Lung (tissue), 11 donors: ENCODE measurements at regions not wholly inside any gene's neighbourhood (a gene's known extent, or its start where the extent isn't known, plus 50 kb on each side); places are given as distances from the start of the nearest gene placed in this dataset.

Source experiments
- ATAC-seq: fragments of 200-7000 bp; cut with Tn5 transposase; one replicate; pipeline ENCODE4 v1.9.1; 2020; ENCODE audit warnings: moderate number of reproducible peaks; ENCODE audit not compliant: insufficient read depth, low FRiP score
- DNase-seq, 3 donors: peaks; one replicate each; pipeline ENCODE4 v3.0.0-alpha.2; 2013 to 2017
- H3K27ac ChIP-seq, 2 donors: one replicate each; pipeline ENCODE4 v1.5.1; 2013; ENCODE audit warnings: mild to moderate bottlenecking in 2 of 2, moderate library complexity in 2 of 2, control low read depth in 1 of 2, inconsistent platforms in 1 of 2, low read depth in 1 of 2, low read length in 1 of 2
- H3K27me3 ChIP-seq, 3 donors: one replicate each; pipeline ENCODE4 v1.5.1; 2013; ENCODE audit warnings: low read length in 2 of 3; ENCODE audit not compliant: control insufficient read depth in 3 of 3, insufficient read depth in 3 of 3
- H3K36me3 ChIP-seq, 4 donors: one replicate each; pipeline ENCODE4 v1.5.1; 2013; ENCODE audit warnings: low read length in 4 of 4, mild to moderate bottlenecking in 1 of 4, moderate library complexity in 1 of 4; ENCODE audit not compliant: control insufficient read depth in 4 of 4, insufficient read depth in 4 of 4
- H3K4me1 ChIP-seq, 5 donors: one replicate each; pipeline ENCODE4 v1.5.1; 2013; ENCODE audit warnings: low read length in 5 of 5, mild to moderate bottlenecking in 2 of 5, moderate library complexity in 1 of 5; ENCODE audit not compliant: control insufficient read depth in 5 of 5, insufficient read depth in 5 of 5
- H3K4me3 ChIP-seq: one replicate; pipeline ENCODE4 v1.5.1; 2013; ENCODE audit warnings: mild to moderate bottlenecking, control low read depth, moderate library complexity
- H3K9ac ChIP-seq, 2 donors: one replicate each; pipeline ENCODE4 v1.5.1; 2013; ENCODE audit warnings: low read length in 2 of 2, control low read depth in 1 of 2; ENCODE audit not compliant: insufficient read depth in 1 of 2
- H3K9me3 ChIP-seq, 4 donors: one replicate each; pipeline ENCODE4 v1.5.1; 2013; ENCODE audit warnings: low read length in 3 of 4, mild to moderate bottlenecking in 1 of 4, moderate library complexity in 1 of 4; ENCODE audit not compliant: control insufficient read depth in 4 of 4, insufficient read depth in 3 of 4
- CTCF ChIP-seq: IDR thresholded peaks from 2 replicates; pipeline ENCODE4 v1.5.1; 2012; ENCODE audit warnings: mild to moderate bottlenecking; ENCODE audit errors: control extremely low read depth, extremely low read depth
- WGBS, 2 donors: extraction: QIAGEN DNeasy Blood & Tissue Kit; methylation state at CpG; one replicate each; pipeline ENCODE4 v1.1.7; 2013; 5-methylcytosine and 5-hydroxymethylcytosine counted together
- donor health status: control.
- donor health status: control.
- donor health status: Bipolar disorder and iron deficiency.
- donor health status: healthy.
- donor health status: DM: yes; HTN: yes; CAD: no.

DNA sequence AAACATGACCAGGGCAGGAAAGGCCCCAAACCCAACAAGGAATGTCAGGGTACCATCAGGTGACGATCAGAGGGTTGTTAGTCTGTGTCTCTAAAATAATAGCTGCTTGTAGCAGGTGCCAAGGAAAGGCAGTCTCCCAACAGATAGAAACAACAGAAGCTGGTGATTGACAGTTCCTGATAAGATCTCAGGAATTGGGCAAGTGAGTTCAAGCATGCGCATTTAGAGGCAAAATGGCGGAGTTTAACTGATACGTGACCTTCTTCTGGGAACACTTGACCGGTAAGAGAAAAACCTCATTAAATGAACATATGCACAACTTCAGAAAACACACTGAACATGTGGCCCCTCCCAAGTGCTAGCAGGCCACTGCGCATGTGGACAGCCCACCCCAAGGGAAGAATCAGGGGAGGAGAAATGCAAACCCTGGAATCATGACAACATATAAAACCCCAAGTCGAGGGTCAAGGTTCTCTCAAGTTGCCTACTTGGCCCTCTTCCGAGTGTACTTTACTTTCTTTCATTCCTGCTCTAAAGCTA, 664.9 kb downstream of the KCNJ3 start:
- Histone ChIP-seq H3K4me3 (no peak overlapping the region), H3K9me3 (peaks cover 0 to 4% (median 0%) of the 10 kb centered on the region in 4 donors), H3K36me3 (no peaks in the 10 kb centered on the region), H3K27ac (no peak overlapping the region), H3K4me1 (no peaks in the 10 kb centered on the region), H3K9ac (no peak overlapping the region), H3K27me3 (no peaks in the 10 kb centered on the region)
- TF ChIP-seq CTCF = no peak
- DNase-seq = no peak
- WGBS, 2 donors = 80 to 87% methylated on average over 8 of the region's 8 CpGs
- ATAC-seq = no peak

DNA sequence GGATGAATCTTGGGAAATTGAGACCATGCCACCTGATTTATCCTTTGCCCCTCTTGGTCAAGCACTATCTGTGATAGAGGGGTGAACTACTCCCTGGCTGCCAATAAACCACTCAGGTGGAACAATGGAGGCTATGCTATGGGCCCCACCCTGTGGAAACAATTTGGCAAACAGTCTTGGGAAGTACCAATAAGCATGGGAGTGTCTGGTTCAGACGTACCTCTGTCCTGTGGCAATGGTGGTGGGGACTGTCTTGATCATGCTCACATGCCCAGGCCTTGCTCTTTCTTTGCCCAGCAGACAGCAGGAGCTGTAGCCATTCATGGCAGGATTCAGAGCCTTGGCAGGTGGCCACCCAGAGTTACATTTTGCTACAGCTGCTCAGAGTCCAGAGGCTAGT, 658.7 kb downstream of the KCNJ3 start:
- Histone ChIP-seq H3K4me1 (no peaks in the 10 kb centered on the region), H3K4me3 (no peak overlapping the region), H3K36me3 (no peaks in the 10 kb centered on the region), H3K9me3 (peaks cover 0 to 9% (median 4%) of the 10 kb centered on the region in 4 donors), H3K9ac (no peak overlapping the region), H3K27me3 (no peaks in the 10 kb centered on the region), H3K27ac (no peak overlapping the region)
- no peak for TF ChIP-seq CTCF
- 74 to 76% methylated on average over 1 of the region's 1 CpG for WGBS, 2 donors
- no peak for ATAC-seq
- DNase-seq = no peak

DNA sequence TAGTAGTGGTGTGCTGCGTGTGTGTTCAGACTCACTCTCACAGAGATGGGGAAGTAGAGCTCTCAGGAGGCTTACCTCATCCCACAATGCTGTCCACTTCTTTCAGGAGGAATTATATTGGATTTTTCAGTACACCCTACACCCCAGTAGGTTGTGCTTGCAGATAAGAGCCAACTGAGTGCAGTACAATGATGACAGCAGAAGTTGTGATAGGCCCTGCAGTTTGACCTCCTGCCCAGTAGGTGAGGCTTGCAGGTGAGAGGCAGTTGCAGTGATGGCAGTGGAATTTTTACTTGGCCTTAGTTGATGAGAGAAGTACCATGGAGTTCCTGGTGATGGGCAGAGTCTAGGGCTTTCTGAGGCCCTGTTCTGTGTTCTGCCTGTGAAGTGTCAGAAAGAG, 657.8 kb downstream of the KCNJ3 start:
- Histone ChIP-seq H3K4me3 (no peak overlapping the region), H3K36me3 (no peaks in the 10 kb centered on the region), H3K9ac (no peak overlapping the region), H3K27ac (no peak overlapping the region), H3K27me3 (no peaks in the 10 kb centered on the region), H3K9me3 (peaks cover 0 to 9% (median 4%) of the 10 kb centered on the region in 4 donors), H3K4me1 (no peaks in the 10 kb centered on the region)
- WGBS, 2 donors = 91 to 96% methylated on average over 1 of the region's 1 CpG
- ATAC-seq (no peak), DNase-seq (no peak)
- TF ChIP-seq CTCF = no peak
